ENCODE measurements at regions not wholly inside any gene's neighbourhood (a gene's known extent, or its start where the extent isn't known, plus 50 kb on each side); places are given as distances from the start of the nearest gene placed in this dataset.

DNA sequence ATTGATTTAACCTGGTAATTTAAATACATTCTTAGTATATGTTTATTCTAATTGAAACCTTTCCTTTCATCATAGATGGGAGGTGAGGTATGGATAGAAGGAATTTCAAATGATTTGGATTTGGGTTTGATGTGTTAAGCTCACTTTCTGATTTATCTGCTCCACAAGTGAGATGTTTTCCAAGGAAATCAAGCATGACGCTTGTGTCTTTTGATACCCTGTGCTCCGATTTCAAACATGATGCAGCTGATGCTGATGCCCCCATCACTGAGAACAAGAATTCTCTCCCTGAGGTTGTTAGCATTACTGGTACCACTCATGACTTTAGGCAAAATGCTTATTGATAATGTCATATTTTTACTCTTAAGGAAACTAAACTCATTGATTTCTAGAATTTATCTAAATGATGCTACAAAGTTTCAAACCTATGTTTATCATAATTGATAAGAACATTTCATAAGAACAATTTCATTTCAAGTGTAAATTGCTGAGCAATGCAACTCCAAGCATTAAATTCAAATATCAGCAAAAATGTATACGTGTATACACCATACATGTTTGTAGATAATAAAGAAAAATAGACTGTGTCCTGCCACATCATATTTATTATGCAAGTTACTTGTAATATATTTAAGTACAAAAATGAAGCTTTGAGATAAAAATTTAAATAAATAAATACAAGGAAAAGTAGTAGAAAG is 75.5 kb upstream of the LRIG3 start:
- TF ChIP-seq, protein P1, sequence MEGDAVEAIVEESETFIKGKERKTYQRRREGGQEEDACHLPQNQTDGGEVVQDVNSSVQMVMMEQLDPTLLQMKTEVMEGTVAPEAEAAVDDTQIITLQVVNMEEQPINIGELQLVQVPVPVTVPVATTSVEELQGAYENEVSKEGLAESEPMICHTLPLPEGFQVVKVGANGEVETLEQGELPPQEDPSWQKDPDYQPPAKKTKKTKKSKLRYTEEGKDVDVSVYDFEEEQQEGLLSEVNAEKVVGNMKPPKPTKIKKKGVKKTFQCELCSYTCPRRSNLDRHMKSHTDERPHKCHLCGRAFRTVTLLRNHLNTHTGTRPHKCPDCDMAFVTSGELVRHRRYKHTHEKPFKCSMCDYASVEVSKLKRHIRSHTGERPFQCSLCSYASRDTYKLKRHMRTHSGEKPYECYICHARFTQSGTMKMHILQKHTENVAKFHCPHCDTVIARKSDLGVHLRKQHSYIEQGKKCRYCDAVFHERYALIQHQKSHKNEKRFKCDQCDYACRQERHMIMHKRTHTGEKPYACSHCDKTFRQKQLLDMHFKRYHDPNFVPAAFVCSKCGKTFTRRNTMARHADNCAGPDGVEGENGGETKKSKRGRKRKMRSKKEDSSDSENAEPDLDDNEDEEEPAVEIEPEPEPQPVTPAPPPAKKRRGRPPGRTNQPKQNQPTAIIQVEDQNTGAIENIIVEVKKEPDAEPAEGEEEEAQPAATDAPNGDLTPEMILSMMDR (conservative IDR thresholded peaks at IDR 0.05 in 1 of 2, IDR thresholded peaks at IDR 0.05 in 1 of 2; ENCODE audit: extremely low read depth in 1 of 2, insufficient read depth in 1 of 2, low read depth in 1 of 2, low read length in 2 of 2), result no peak
- TF ChIP-seq EZH2 (IDR thresholded peaks at IDR 0.05; ENCODE audit: borderline replicate concordance, low read length), result no peak

All from mammary epithelial cell (primary cell).